Breast epithelium (tissue), 4 donors: ENCODE measurements at regions not wholly inside any gene's neighbourhood (a gene's known extent, or its start where the extent isn't known, plus 50 kb on each side); places are given as distances from the start of the nearest gene placed in this dataset.

Experiments
- DNase-seq, 2 donors: peaks; one replicate each; pipeline ENCODE4 v3.0.0-alpha.2; 2019; ENCODE audit warnings: low spot score in 2 of 2
- H3K27ac ChIP-seq, 2 donors: fragments of 200-600 bp; sonication (generic) in 1 of 2; one replicate each; pipeline ENCODE4 v1.5.1; 2016 to 2019; ENCODE audit warnings: mild to moderate bottlenecking in 1 of 2
- H3K27me3 ChIP-seq, 2 donors: fragments of 200-600 bp; sonication (generic) in 1 of 2; one replicate each; pipeline versions ENCODE4 v1.5.1 to v1.6.0; 2017 to 2019; ENCODE audit warnings: control low read depth in 1 of 2, mild to moderate bottlenecking in 1 of 2
- H3K36me3 ChIP-seq: fragments of 200-600 bp; one replicate; pipeline ENCODE4 v1.5.1; 2019
- H3K4me1 ChIP-seq, 2 donors: fragments of 200-600 bp; sonication (generic); one replicate each; pipeline ENCODE4 v1.5.1; 2016 to 2019; ENCODE audit warnings: control low read depth in 1 of 2
- H3K4me3 ChIP-seq, 3 donors: fragments of 200-600 bp; sonication (generic); 1 replicate in 2 of 3; 2 replicates in 1 of 3; pipeline ENCODE4 v1.5.1; 2016 to 2019; ENCODE audit warnings: mild to moderate bottlenecking in 3 of 3, moderate library complexity in 2 of 3
- H3K9me3 ChIP-seq, 2 donors: fragments of 200-600 bp; sonication (generic) in 1 of 2; one replicate each; pipeline ENCODE4 v1.5.1; 2016 to 2019; ENCODE audit warnings: control low read depth in 1 of 2
- CTCF ChIP-seq, 3 donors: fragments of 450-650 bp; IDR thresholded peaks; one replicate each; pipeline ENCODE4 v1.5.1; 2016 to 2017; ENCODE audit warnings: antibody characterized with exemption in 3 of 3, mild to moderate bottlenecking in 3 of 3, moderate library complexity in 3 of 3
- POLR2A ChIP-seq: fragments of 450-650 bp; IDR thresholded peaks from one replicate; pipeline ENCODE4 v1.6.1; 2016; ENCODE audit warnings: antibody characterized with exemption, mild to moderate bottlenecking, moderate library complexity
- POLR2AphosphoS5 ChIP-seq, 3 donors: sonication (generic); formaldehyde crosslinking; IDR thresholded peaks; one replicate each; pipeline ENCODE4 v1.6.1; 2017; ENCODE audit warnings: antibody characterized with exemption in 3 of 3
- intact Hi-C: fragments of 100-400 bp; cut with DNase I; formaldehyde crosslinking; loops from one replicate; pipeline ENCODE4 v1.15.1; 2023; ENCODE audit warnings: low total_unique reads

- Histone ChIP-seq H3K4me3 (no peak overlapping the region), H3K27me3 (no peaks in the 10 kb centered on the region), H3K36me3 (no peaks in the 10 kb centered on the region), H3K9me3 (no peaks in the 10 kb centered on the region), H3K4me1 (no peaks in the 10 kb centered on the region), H3K27ac (no peak overlapping the region)
- DNase-seq, result no peak
- intact Hi-C loops, result no loop called here
- no peak for TF ChIP-seq POLR2AphosphoS5 (IDR thresholded peaks at IDR 0.05)
- no peak for TF ChIP-seq CTCF (IDR thresholded peaks at IDR 0.05)
- no peak for TF ChIP-seq POLR2A
These were observed 261.7 kb upstream of the CRY1 start for GRCh38 chr12:107355004-107355565.

GRCh38 chr12:107355612-107356011 lies 262.3 kb upstream of the CRY1 start:
- no peak overlapping the region for H3K4me3 ChIP-seq
- no peaks in the 10 kb centered on the region for H3K27me3 ChIP-seq
- no peaks in the 10 kb centered on the region for H3K9me3 ChIP-seq
- intact Hi-C loops, result no loop called here
- no peak for DNase-seq
- H3K27ac ChIP-seq, result no peak overlapping the region
- H3K36me3 ChIP-seq, result no peaks in the 10 kb centered on the region
- TF ChIP-seq POLR2A (no peak), POLR2AphosphoS5 (IDR thresholded peaks at IDR 0.05) (no peak), CTCF (IDR thresholded peaks at IDR 0.05) (no peak)
- no peaks in the 10 kb centered on the region for H3K4me1 ChIP-seq

- intact Hi-C loops, result no loop called here
- no peak overlapping the region for H3K4me3 ChIP-seq
- DNase-seq, result no peak
- H3K27me3 ChIP-seq, result no peaks in the 10 kb centered on the region
- H3K9me3 ChIP-seq, result no peaks in the 10 kb centered on the region
- H3K27ac ChIP-seq, result no peak overlapping the region
- H3K36me3 ChIP-seq, result no peaks in the 10 kb centered on the region
- TF ChIP-seq POLR2A (no peak), POLR2AphosphoS5 (IDR thresholded peaks at IDR 0.05) (no peak), CTCF (IDR thresholded peaks at IDR 0.05) (no peak)
- no peaks in the 10 kb centered on the region for H3K4me1 ChIP-seq
These were observed 263.1 kb upstream of the CRY1 start for GRCh38 chr12:107356266-107356936.

- Histone ChIP-seq H3K9me3 (no peaks in the 10 kb centered on the region), H3K36me3 (no peaks in the 10 kb centered on the region), H3K27ac (no peak overlapping the region), H3K4me1 (no peaks in the 10 kb centered on the region), H3K27me3 (no peaks in the 10 kb centered on the region), H3K4me3 (no peak overlapping the region)
- DNase-seq, result no peak
- TF ChIP-seq POLR2AphosphoS5 (IDR thresholded peaks at IDR 0.05), result no peak
- TF ChIP-seq POLR2A, result no peak
- TF ChIP-seq CTCF (IDR thresholded peaks at IDR 0.05), result no peak
- intact Hi-C loops, result no loop called here
These were observed 263.6 kb upstream of the CRY1 start for GRCh38 chr12:107356937-107357295.

- Histone ChIP-seq H3K9me3 (no peaks in the 10 kb centered on the region), H3K27ac (no peak overlapping the region), H3K36me3 (no peaks in the 10 kb centered on the region), H3K4me1 (no peaks in the 10 kb centered on the region), H3K27me3 (no peaks in the 10 kb centered on the region), H3K4me3 (no peak overlapping the region)
- TF ChIP-seq CTCF (IDR thresholded peaks at IDR 0.05) (no peak), POLR2A (no peak), POLR2AphosphoS5 (IDR thresholded peaks at IDR 0.05) (no peak)
- DNase-seq, result no peak
- intact Hi-C loops, result no loop called here
These were observed 266.0 kb upstream of the CRY1 start for GRCh38 chr12:107359382-107359781.
